OCI-LY3 (cell line): ENCODE measurements at regions not wholly inside any gene's neighbourhood (a gene's known extent, or its start where the extent isn't known, plus 50 kb on each side); places are given as distances from the start of the nearest gene placed in this dataset.

Experiments used
- H2AFZ ChIP-seq: fragments of 200-600, 300-600 bp; shearing (Covaris generic); 2 replicates; pipeline ENCODE4 v1.6.0; 2014; ENCODE audit warnings: antibody characterized with exemption, low read depth, low read length
- H3K27ac ChIP-seq: fragments of 200-600, 300-600 bp; sonication (generic); 2 replicates; pipeline ENCODE4 v1.5.1; 2014; ENCODE audit warnings: mild to moderate bottlenecking, low read length, moderate library complexity, mixed read lengths
- H3K27me3 ChIP-seq: fragments of 200-600, 300-600 bp; sonication (generic); 2 replicates; pipeline ENCODE4 v1.6.1; 2014; ENCODE audit warnings: low read depth, low read length, mixed read lengths
- H3K36me3 ChIP-seq: fragments of 200-600, 300-600 bp; sonication (generic); replicated peaks from 2 replicates; pipeline ENCODE3; 2014; ENCODE audit warnings: low read depth, low read length, mixed read lengths
- H3K4me1 ChIP-seq: fragments of 300-600, 200-600 bp; sonication (generic); 2 replicates; pipeline ENCODE4 v1.6.1; 2014; ENCODE audit warnings: low read length, mixed read lengths
- H3K4me2 ChIP-seq: fragments of 200-600, 300-600 bp; sonication (generic); 2 replicates; pipeline ENCODE4 v1.6.1; 2014; ENCODE audit warnings: low read length, mixed read lengths
- H3K4me3 ChIP-seq: fragments of 300-600, 200-600 bp; sonication (generic); 2 replicates; pipeline ENCODE4 v1.5.1; 2014; ENCODE audit warnings: antibody characterized with exemption, mild to moderate bottlenecking, low read length, moderate library complexity
- H3K79me2 ChIP-seq: fragments of 300-600, 200-600 bp; shearing (Covaris generic); 2 replicates; pipeline ENCODE4 v1.6.1; 2014; ENCODE audit warnings: mild to moderate bottlenecking, low read length, mixed read lengths
- H3K9ac ChIP-seq: fragments of 300-600, 200-600 bp; shearing (Covaris generic); 2 replicates; pipeline ENCODE4 v1.6.0; 2014; ENCODE audit warnings: mild to moderate bottlenecking, low read length, moderate library complexity
- H3K9me3 ChIP-seq: fragments of 200-600, 300-600 bp; shearing (Covaris generic); 2 replicates; pipeline ENCODE4 v1.6.1; 2014; ENCODE audit warnings: low read length, mixed read lengths; ENCODE audit not compliant: insufficient read depth
- H4K20me1 ChIP-seq: fragments of 200-600, 300-600 bp; sonication (generic); 2 replicates; pipeline ENCODE4 v1.6.1; 2016; ENCODE audit warnings: low read length, mixed read lengths; ENCODE audit not compliant: insufficient read depth
- CTCF ChIP-seq: fragments of 200-600, 300-600 bp; sonication (generic); IDR thresholded peaks from 2 replicates; pipeline ENCODE4 v1.5.1; 2014; ENCODE audit warnings: antibody characterized with exemption, low read length, low read depth
- EZH2phosphoT487 ChIP-seq: fragments of 200-600 bp; shearing (Covaris generic); IDR thresholded peaks from 2 replicates; pipeline ENCODE4 v1.6.1; 2018; ENCODE audit warnings: antibody characterized with exemption, mixed run types, low read depth

GRCh38 chr5:66425842-66426241 lies 170.4 kb upstream of the MAST4 start:
- no peak overlapping the region for H3K4me2 ChIP-seq
- H4K20me1 ChIP-seq = no peaks in the 10 kb centered on the region
- H3K9ac ChIP-seq = no peak overlapping the region
- H3K4me3 ChIP-seq = no peak overlapping the region
- no peaks in the 10 kb centered on the region for H3K36me3 ChIP-seq
- no peak overlapping the region for H2AFZ ChIP-seq
- TF ChIP-seq EZH2phosphoT487 (no peak), CTCF (no peak)
- no peaks in the 10 kb centered on the region for H3K79me2 ChIP-seq
- peaks cover 12% of the 10 kb centered on the region for H3K4me1 ChIP-seq
- no peaks in the 10 kb centered on the region for H3K27me3 ChIP-seq
- H3K27ac ChIP-seq = no peak overlapping the region
- no peaks in the 10 kb centered on the region for H3K9me3 ChIP-seq

GRCh38 chr5:66426259-66427138 lies 169.7 kb upstream of the MAST4 start:
- no peak overlapping the region for H3K4me2 ChIP-seq
- H3K9me3 ChIP-seq = no peaks in the 10 kb centered on the region
- H3K27me3 ChIP-seq = no peaks in the 10 kb centered on the region
- H3K4me3 ChIP-seq = no peak overlapping the region
- H3K36me3 ChIP-seq = no peaks in the 10 kb centered on the region
- no peaks in the 10 kb centered on the region for H4K20me1 ChIP-seq
- H3K9ac ChIP-seq = no peak overlapping the region
- no peaks in the 10 kb centered on the region for H3K79me2 ChIP-seq
- no peak overlapping the region for H3K27ac ChIP-seq
- no peak overlapping the region for H2AFZ ChIP-seq
- peaks cover 5% of the 10 kb centered on the region for H3K4me1 ChIP-seq
- TF ChIP-seq EZH2phosphoT487 (no peak), CTCF (no peak)

- Histone ChIP-seq H3K36me3 (no peaks in the 10 kb centered on the region), H3K27me3 (no peaks in the 10 kb centered on the region), H3K4me2 (no peak overlapping the region), H3K79me2 (no peaks in the 10 kb centered on the region), H3K9me3 (no peaks in the 10 kb centered on the region), H3K4me3 (no peak overlapping the region), H3K9ac (no peak overlapping the region), H2AFZ (no peak overlapping the region), H3K27ac (no peak overlapping the region), H4K20me1 (no peaks in the 10 kb centered on the region), H3K4me1 (peaks cover 3% of the 10 kb centered on the region; the same call in 1 of the 2 replicates)
- TF ChIP-seq CTCF (no peak), EZH2phosphoT487 (no peak)
These were observed 169.1 kb upstream of the MAST4 start for GRCh38 chr5:66427139-66427442.

GRCh38 chr5:66436721-66437120 lies 159.5 kb upstream of the MAST4 start:
- H3K9ac ChIP-seq = no peak overlapping the region
- TF ChIP-seq CTCF = peak; percentile 45
- no peak for TF ChIP-seq EZH2phosphoT487
- no peak overlapping the region for H2AFZ ChIP-seq
- no peaks in the 10 kb centered on the region for H3K9me3 ChIP-seq
- no peaks in the 10 kb centered on the region for H3K36me3 ChIP-seq
- no peak overlapping the region for H3K27ac ChIP-seq
- 0 out of 2 replicates have a peak, but pooled peaks cover 4% of the 10 kb centered on the region for H3K4me1 ChIP-seq
- H3K4me2 ChIP-seq = no peak overlapping the region
- H3K27me3 ChIP-seq = no peaks in the 10 kb centered on the region
- no peak overlapping the region for H3K4me3 ChIP-seq
- H4K20me1 ChIP-seq = no peaks in the 10 kb centered on the region
- H3K79me2 ChIP-seq = no peaks in the 10 kb centered on the region
